ENCODE measurements at regions not wholly inside any gene's neighbourhood (a gene's known extent, or its start where the extent isn't known, plus 50 kb on each side); places are given as distances from the start of the nearest gene placed in this dataset.

GRCh38 chr1:102120910-102121309 is 124.2 kb upstream of the OLFM3 start:
- TF ChIP-seq CTCF (IDR thresholded peaks at IDR 0.05) = no peak
- no peak for TF ChIP-seq ZFX (IDR thresholded peaks at IDR 0.05; ENCODE audit: borderline replicate concordance)

All from 22Rv1 (cell line).